ENCODE measurements at regions not wholly inside any gene's neighbourhood (a gene's known extent, or its start where the extent isn't known, plus 50 kb on each side); places are given as distances from the start of the nearest gene placed in this dataset.

GRCh38 chr6:145373826-145374225 is 361.5 kb downstream of the EPM2A start:
- no peak for TF ChIP-seq CTCF (IDR thresholded peaks at IDR 0.05)
- no peak for TF ChIP-seq POLR2A (IDR thresholded peaks at IDR 0.05)

Measured in Peyer's patch (tissue), 4 donors.